Trophoblast cell (in vitro differentiated cells and primary cell): ENCODE measurements at regions not wholly inside any gene's neighbourhood (a gene's known extent, or its start where the extent isn't known, plus 50 kb on each side); places are given as distances from the start of the nearest gene placed in this dataset.
"Not testable (repeated sequence)": the region's sequence is repeated elsewhere in the genome, so short reads cannot be mapped to it uniquely, and the experiment has no call there.

Source experiments
- DNase-seq, 2 donors: peaks; one replicate each; pipeline ENCODE4 v3.0.0-alpha.2; 2016
- H2AFZ ChIP-seq: 2 replicates; pipeline ENCODE4 v1.6.1; 2013; ENCODE audit warnings: low read length, moderate library complexity, mild to moderate bottlenecking; ENCODE audit not compliant: insufficient read depth, poor library complexity
- H2AK5ac ChIP-seq: 2 replicates; pipeline ENCODE4 v1.6.1; 2013; ENCODE audit warnings: mild to moderate bottlenecking, low read length
- H2BK120ac ChIP-seq: 2 replicates; pipeline ENCODE4 v1.6.1; 2013; ENCODE audit warnings: low read length, mild to moderate bottlenecking, moderate library complexity; ENCODE audit not compliant: insufficient read depth, poor library complexity
- H2BK12ac ChIP-seq: 2 replicates; pipeline ENCODE4 v1.6.1; 2013; ENCODE audit warnings: mild to moderate bottlenecking, low read length, moderate library complexity
- H2BK5ac ChIP-seq: 2 replicates; pipeline ENCODE4 v1.6.1; 2013; ENCODE audit warnings: low read length, low read depth, moderate library complexity, mild to moderate bottlenecking; ENCODE audit not compliant: poor library complexity
- H3K14ac ChIP-seq: 2 replicates; pipeline ENCODE4 v1.6.1; 2013; ENCODE audit warnings: mild to moderate bottlenecking, low read length
- H3K18ac ChIP-seq: 2 replicates; pipeline ENCODE4 v1.6.1; 2013; ENCODE audit warnings: mild to moderate bottlenecking, low read length
- H3K23ac ChIP-seq: 2 replicates; pipeline ENCODE4 v1.6.1; 2013; ENCODE audit warnings: low read length
- H3K27ac ChIP-seq: 2 replicates; pipeline ENCODE4 v1.5.1; 2013; ENCODE audit warnings: low read depth, mild to moderate bottlenecking, inconsistent platforms, low read length, moderate library complexity
- H3K27me3 ChIP-seq: 2 replicates; pipeline ENCODE4 v1.6.1; 2013; ENCODE audit warnings: inconsistent platforms, mild to moderate bottlenecking, low read length, moderate library complexity; ENCODE audit not compliant: insufficient read depth
- H3K36me3 ChIP-seq, 2 experiments: 1 replicate in 1 of 2; 2 replicates in 1 of 2; pipeline ENCODE4 v1.6.1; 2013; ENCODE audit warnings: low read length in 2 of 2, mild to moderate bottlenecking in 2 of 2, moderate library complexity in 1 of 2; ENCODE audit not compliant: insufficient read depth in 2 of 2, control insufficient read depth in 1 of 2
- H3K4ac ChIP-seq: 2 replicates; pipeline ENCODE4 v1.6.1; 2013; ENCODE audit warnings: low read depth, mild to moderate bottlenecking, low read length, moderate library complexity
- H3K4me1 ChIP-seq, 2 experiments: 1 replicate in 1 of 2; 2 replicates in 1 of 2; pipeline ENCODE4 v1.6.1; 2013; ENCODE audit warnings: low read length in 2 of 2, mild to moderate bottlenecking in 2 of 2, moderate library complexity in 1 of 2; ENCODE audit not compliant: insufficient read depth in 2 of 2, control insufficient read depth in 1 of 2
- H3K4me2 ChIP-seq: 2 replicates; pipeline ENCODE4 v1.6.1; 2013; ENCODE audit warnings: inconsistent platforms, mild to moderate bottlenecking, low read length, moderate library complexity
- H3K4me3 ChIP-seq: 2 replicates; pipeline ENCODE4 v1.5.1; 2013; ENCODE audit warnings: mild to moderate bottlenecking, low read depth, low read length, inconsistent platforms
- H3K79me1 ChIP-seq: one replicate; pipeline ENCODE4 v1.6.1; 2013; ENCODE audit warnings: low read length
- H3K79me2 ChIP-seq: 2 replicates; pipeline ENCODE4 v1.6.1; 2013; ENCODE audit warnings: low read length, mild to moderate bottlenecking; ENCODE audit not compliant: control insufficient read depth, insufficient read depth, poor library complexity
- H3K9ac ChIP-seq: 2 replicates; pipeline ENCODE4 v1.6.1; 2013; ENCODE audit warnings: mild to moderate bottlenecking, low read length
- H3K9me3 ChIP-seq: 2 replicates; pipeline ENCODE4 v1.6.1; 2013; ENCODE audit warnings: low read depth, mild to moderate bottlenecking, control low read depth, inconsistent platforms, low read length; ENCODE audit not compliant: insufficient read depth
- H4K12ac ChIP-seq: 2 replicates; pipeline ENCODE4 v1.6.1; 2013; ENCODE audit warnings: low read depth, mild to moderate bottlenecking, low read length, moderate library complexity
- H4K8ac ChIP-seq: 2 replicates; pipeline ENCODE4 v1.6.1; 2013; ENCODE audit warnings: low read depth, mild to moderate bottlenecking, low read length, moderate library complexity
- H4K91ac ChIP-seq: one replicate; pipeline ENCODE4 v1.6.1; 2013; ENCODE audit warnings: low read depth, mild to moderate bottlenecking, low read length, moderate library complexity
- WGBS: extraction: QIAGEN DNeasy Blood & Tissue Kit; methylation state at CpG from one replicate; pipeline ENCODE4 v1.1.7; 2013; ENCODE audit warnings: missing lambda C conversion rate; ENCODE audit not compliant: insufficient read length, insufficient coverage; ENCODE audit errors: extremely low coverage; 5-methylcytosine and 5-hydroxymethylcytosine counted together

GRCh38 chrX:138067415-138067814 lies 501.5 kb downstream of the ZIC3 start:
- H3K4ac ChIP-seq: no peak overlapping the region
- no peak overlapping the region for H4K91ac ChIP-seq
- H3K4me3 ChIP-seq: no peak overlapping the region
- H2BK5ac ChIP-seq: no peak overlapping the region
- no peak overlapping the region for H2AK5ac ChIP-seq
- H2AFZ ChIP-seq: no peak overlapping the region
- H3K23ac ChIP-seq: no peak overlapping the region
- H3K4me2 ChIP-seq: no peak overlapping the region
- DNase-seq: no peak
- no peaks in the 10 kb centered on the region for H3K27me3 ChIP-seq
- no peak overlapping the region for H3K27ac ChIP-seq
- no peak overlapping the region for H3K18ac ChIP-seq
- no peak overlapping the region for H2BK120ac ChIP-seq
- no peak overlapping the region for H2BK12ac ChIP-seq
- H3K9ac ChIP-seq: no peak overlapping the region
- H3K79me1 ChIP-seq: no peaks in the 10 kb centered on the region
- H4K8ac ChIP-seq: no peak overlapping the region
- no peak overlapping the region for H3K14ac ChIP-seq
- no peaks in the 10 kb centered on the region for H3K4me1 ChIP-seq
- no peaks in the 10 kb centered on the region for H3K9me3 ChIP-seq
- no peaks in the 10 kb centered on the region for H3K36me3 ChIP-seq
- H4K12ac ChIP-seq: no peak overlapping the region
- no peaks in the 10 kb centered on the region for H3K79me2 ChIP-seq

GRCh38 chrX:138073626-138074025 lies 507.7 kb downstream of the ZIC3 start:
- Histone ChIP-seq H2BK120ac (no peak overlapping the region), H3K4me1 (no peaks in the 10 kb centered on the region), H3K4me2 (no peak overlapping the region), H3K27me3 (no peaks in the 10 kb centered on the region), H3K79me2 (no peaks in the 10 kb centered on the region), H3K23ac (no peak overlapping the region), H3K27ac (no peak overlapping the region), H2AFZ (no peak overlapping the region), H4K12ac (no peak overlapping the region), H3K4me3 (no peak overlapping the region), H4K91ac (no peak overlapping the region), H3K9ac (no peak overlapping the region), H2BK5ac (no peak overlapping the region), H3K4ac (no peak overlapping the region), H2AK5ac (no peak overlapping the region), H2BK12ac (no peak overlapping the region), H3K36me3 (no peaks in the 10 kb centered on the region), H4K8ac (no peak overlapping the region), H3K18ac (no peak overlapping the region), H3K14ac (no peak overlapping the region), H3K9me3 (no peaks in the 10 kb centered on the region), H3K79me1 (no peaks in the 10 kb centered on the region)
- no peak for DNase-seq
- WGBS: no CpG with 5 or more reads among the region's 15 CpGs

GRCh38 chrX:138082251-138082650 lies 516.3 kb downstream of the ZIC3 start:
- H3K14ac ChIP-seq: no peak overlapping the region
- no peak overlapping the region for H2BK120ac ChIP-seq
- H3K4me1 ChIP-seq: no peaks in the 10 kb centered on the region
- no peak overlapping the region for H2AK5ac ChIP-seq
- no peak overlapping the region for H2AFZ ChIP-seq
- no peak overlapping the region for H4K8ac ChIP-seq
- H3K23ac ChIP-seq: no peak overlapping the region
- H3K79me2 ChIP-seq: no peaks in the 10 kb centered on the region
- DNase-seq: no peak
- no peak overlapping the region for H4K91ac ChIP-seq
- WGBS: no CpG with 5 or more reads among the region's 2 CpGs
- no peak overlapping the region for H3K4ac ChIP-seq
- no peaks in the 10 kb centered on the region for H3K36me3 ChIP-seq
- no peak overlapping the region for H3K9ac ChIP-seq
- H3K79me1 ChIP-seq: no peaks in the 10 kb centered on the region
- H3K4me2 ChIP-seq: no peak overlapping the region
- no peak overlapping the region for H3K27ac ChIP-seq
- no peak overlapping the region for H4K12ac ChIP-seq
- H3K27me3 ChIP-seq: no peaks in the 10 kb centered on the region
- no peak overlapping the region for H3K4me3 ChIP-seq
- H2BK5ac ChIP-seq: no peak overlapping the region
- no peak overlapping the region for H3K18ac ChIP-seq
- H2BK12ac ChIP-seq: no peak overlapping the region
- no peaks in the 10 kb centered on the region for H3K9me3 ChIP-seq

- H3K4me1 ChIP-seq: no peaks in the 10 kb centered on the region
- no peak overlapping the region for H3K9ac ChIP-seq
- H3K18ac ChIP-seq: no peak overlapping the region
- no peak overlapping the region for H3K27ac ChIP-seq
- no peaks in the 10 kb centered on the region for H3K36me3 ChIP-seq
- no peaks in the 10 kb centered on the region for H3K9me3 ChIP-seq
- H3K79me2 ChIP-seq: no peaks in the 10 kb centered on the region
- H2AFZ ChIP-seq: no peak overlapping the region
- no peak overlapping the region for H3K23ac ChIP-seq
- no peak overlapping the region for H4K12ac ChIP-seq
- H4K91ac ChIP-seq: no peak overlapping the region
- H3K79me1 ChIP-seq: no peaks in the 10 kb centered on the region
- no peak for DNase-seq
- H4K8ac ChIP-seq: no peak overlapping the region
- H3K4me2 ChIP-seq: no peak overlapping the region
- H3K4me3 ChIP-seq: no peak overlapping the region
- no peaks in the 10 kb centered on the region for H3K27me3 ChIP-seq
- H2BK5ac ChIP-seq: no peak overlapping the region
- H3K4ac ChIP-seq: no peak overlapping the region
- no CpG with 5 or more reads among the region's 2 CpGs for WGBS
- no peak overlapping the region for H2AK5ac ChIP-seq
- no peak overlapping the region for H2BK12ac ChIP-seq
- no peak overlapping the region for H2BK120ac ChIP-seq
- H3K14ac ChIP-seq: no peak overlapping the region
These were observed 517.0 kb downstream of the ZIC3 start for GRCh38 chrX:138082896-138083295.

GRCh38 chrX:138110910-138111309 lies 545.0 kb downstream of the ZIC3 start:
- H3K14ac ChIP-seq, H3K27me3 ChIP-seq, H2AK5ac ChIP-seq, H4K12ac ChIP-seq, H3K79me1 ChIP-seq, H3K4ac ChIP-seq, H3K4me3 ChIP-seq, H4K91ac ChIP-seq, H2AFZ ChIP-seq, H2BK12ac ChIP-seq, H3K36me3 ChIP-seq, H4K8ac ChIP-seq, H3K23ac ChIP-seq, H3K79me2 ChIP-seq, H3K4me2 ChIP-seq, H3K18ac ChIP-seq, H3K9me3 ChIP-seq, H3K4me1 ChIP-seq, H3K9ac ChIP-seq, H3K27ac ChIP-seq, H2BK5ac ChIP-seq, DNase-seq, H2BK120ac ChIP-seq: not testable (repeated sequence)
- no CpG with 5 or more reads among the region's 3 CpGs for WGBS
